ENCODE measurements at regions not wholly inside any gene's neighbourhood (a gene's known extent, or its start where the extent isn't known, plus 50 kb on each side); places are given as distances from the start of the nearest gene placed in this dataset.

- Mint-ChIP-seq H3K4me1 (ENCODE audit: low read depth) (no peaks in the 10 kb centered on the region), H3K36me3 (ENCODE audit: insufficient read depth) (no peaks in the 10 kb centered on the region), H3K27me3 (peaks cover 7% of the 10 kb centered on the region), H3K4me3 (ENCODE audit: low read depth) (no peak overlapping the region), H3K27ac (no peak overlapping the region), H3K9me3 (ENCODE audit: low read depth) (no peaks in the 10 kb centered on the region)
- no peak for DNase-seq (ENCODE audit: low spot score, unreplicated experiment)
- TF ChIP-seq, protein P1, sequence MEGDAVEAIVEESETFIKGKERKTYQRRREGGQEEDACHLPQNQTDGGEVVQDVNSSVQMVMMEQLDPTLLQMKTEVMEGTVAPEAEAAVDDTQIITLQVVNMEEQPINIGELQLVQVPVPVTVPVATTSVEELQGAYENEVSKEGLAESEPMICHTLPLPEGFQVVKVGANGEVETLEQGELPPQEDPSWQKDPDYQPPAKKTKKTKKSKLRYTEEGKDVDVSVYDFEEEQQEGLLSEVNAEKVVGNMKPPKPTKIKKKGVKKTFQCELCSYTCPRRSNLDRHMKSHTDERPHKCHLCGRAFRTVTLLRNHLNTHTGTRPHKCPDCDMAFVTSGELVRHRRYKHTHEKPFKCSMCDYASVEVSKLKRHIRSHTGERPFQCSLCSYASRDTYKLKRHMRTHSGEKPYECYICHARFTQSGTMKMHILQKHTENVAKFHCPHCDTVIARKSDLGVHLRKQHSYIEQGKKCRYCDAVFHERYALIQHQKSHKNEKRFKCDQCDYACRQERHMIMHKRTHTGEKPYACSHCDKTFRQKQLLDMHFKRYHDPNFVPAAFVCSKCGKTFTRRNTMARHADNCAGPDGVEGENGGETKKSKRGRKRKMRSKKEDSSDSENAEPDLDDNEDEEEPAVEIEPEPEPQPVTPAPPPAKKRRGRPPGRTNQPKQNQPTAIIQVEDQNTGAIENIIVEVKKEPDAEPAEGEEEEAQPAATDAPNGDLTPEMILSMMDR (IDR thresholded peaks at IDR 0.05; ENCODE audit: unreplicated experiment), result no peak
Observed at GRCh38 chr22:26823966-26824365, 166.6 kb downstream of the MIAT start.

- H3K4me3 Mint-ChIP-seq (ENCODE audit: low read depth), result no peak overlapping the region
- H3K27me3 Mint-ChIP-seq, result peaks cover 7% of the 10 kb centered on the region
- H3K36me3 Mint-ChIP-seq (ENCODE audit: insufficient read depth), result no peaks in the 10 kb centered on the region
- H3K9me3 Mint-ChIP-seq (ENCODE audit: low read depth), result no peaks in the 10 kb centered on the region
- TF ChIP-seq, protein P1 (IDR thresholded peaks at IDR 0.05; ENCODE audit: unreplicated experiment), result no peak
- DNase-seq (ENCODE audit: low spot score, unreplicated experiment), result no peak
- no peak overlapping the region for H3K27ac Mint-ChIP-seq
- peaks cover 4% of the 10 kb centered on the region for H3K4me1 Mint-ChIP-seq (ENCODE audit: low read depth)
Observed at GRCh38 chr22:26825960-26826935, 168.9 kb downstream of the MIAT start.

GRCh38 chr22:26827611-26828010 is 170.2 kb downstream of the MIAT start:
- H3K27me3 Mint-ChIP-seq, result peaks cover 7% of the 10 kb centered on the region
- no peak overlapping the region for H3K4me3 Mint-ChIP-seq (ENCODE audit: low read depth)
- TF ChIP-seq, protein P1 (IDR thresholded peaks at IDR 0.05; ENCODE audit: unreplicated experiment), result no peak
- no peaks in the 10 kb centered on the region for H3K36me3 Mint-ChIP-seq (ENCODE audit: insufficient read depth)
- H3K9me3 Mint-ChIP-seq (ENCODE audit: low read depth), result no peaks in the 10 kb centered on the region
- H3K4me1 Mint-ChIP-seq (ENCODE audit: low read depth), result peaks cover 4% of the 10 kb centered on the region
- DNase-seq (ENCODE audit: low spot score, unreplicated experiment), result no peak
- H3K27ac Mint-ChIP-seq, result no peak overlapping the region

DNA sequence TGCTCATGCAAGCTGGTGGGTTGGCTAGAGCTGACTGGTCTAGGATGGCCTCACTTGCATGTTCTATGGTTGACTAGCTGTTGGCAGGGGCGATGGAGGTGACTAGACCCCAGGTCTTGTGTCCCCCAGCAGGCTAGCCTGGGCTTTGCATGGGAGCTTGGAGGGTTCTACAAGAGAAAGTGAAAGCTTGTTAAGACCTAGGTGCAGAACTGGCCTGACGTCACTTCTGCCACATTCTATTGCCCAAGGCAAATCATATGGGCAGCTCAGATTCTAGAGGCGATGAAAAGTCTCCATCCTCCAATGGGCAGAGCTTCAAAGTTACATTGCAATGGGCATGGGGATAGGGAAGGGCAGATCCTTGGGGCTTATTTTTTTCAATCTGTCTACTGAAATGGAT is 170.9 kb downstream of the MIAT start:
- TF ChIP-seq, protein P1 (IDR thresholded peaks at IDR 0.05; ENCODE audit: unreplicated experiment), result no peak

DNA sequence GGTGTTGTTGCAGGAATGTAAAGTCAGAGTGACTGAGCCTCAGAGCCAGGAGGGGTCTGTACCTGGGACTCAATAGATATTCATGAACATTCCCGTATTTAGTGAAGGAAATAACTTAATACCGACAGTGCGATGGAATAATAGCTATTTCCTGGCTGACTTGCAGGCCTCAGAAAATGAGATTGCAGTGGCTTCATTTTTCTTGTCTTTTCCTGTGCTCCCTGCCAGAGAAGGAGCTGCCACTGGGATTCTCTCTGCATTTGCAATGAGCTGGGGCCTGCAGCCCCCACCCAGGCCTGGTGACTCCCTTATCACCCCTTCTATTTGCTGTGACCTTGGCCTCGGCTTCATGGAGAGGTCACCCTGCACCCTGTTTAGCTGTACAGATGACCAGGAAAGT is 173.4 kb downstream of the MIAT start:
- Mint-ChIP-seq H3K36me3 (ENCODE audit: insufficient read depth) (no peaks in the 10 kb centered on the region), H3K9me3 (ENCODE audit: low read depth) (no peaks in the 10 kb centered on the region), H3K4me3 (ENCODE audit: low read depth) (no peak overlapping the region), H3K27me3 (peaks cover 19% of the 10 kb centered on the region), H3K27ac (no peak overlapping the region), H3K4me1 (ENCODE audit: low read depth) (peaks cover 4% of the 10 kb centered on the region)
- no peak for DNase-seq (ENCODE audit: low spot score, unreplicated experiment)
- TF ChIP-seq, protein P1 (IDR thresholded peaks at IDR 0.05; ENCODE audit: unreplicated experiment), result no peak

More for the DNA sequence above, 170.9 kb downstream of the MIAT start:
- no peaks in the 10 kb centered on the region for H3K36me3 Mint-ChIP-seq (ENCODE audit: insufficient read depth)
- H3K4me1 Mint-ChIP-seq (ENCODE audit: low read depth), result peaks cover 4% of the 10 kb centered on the region
- no peaks in the 10 kb centered on the region for H3K9me3 Mint-ChIP-seq (ENCODE audit: low read depth)
- H3K27me3 Mint-ChIP-seq, result peaks cover 3% of the 10 kb centered on the region
- no peak for DNase-seq (ENCODE audit: low spot score, unreplicated experiment)
- no peak overlapping the region for H3K4me3 Mint-ChIP-seq (ENCODE audit: low read depth)
- no peak overlapping the region for H3K27ac Mint-ChIP-seq

Measured in progenitor cell of endocrine pancreas (in vitro differentiated cells).